SU-DHL-6 (cell line): ENCODE measurements at regions not wholly inside any gene's neighbourhood (a gene's known extent, or its start where the extent isn't known, plus 50 kb on each side); places are given as distances from the start of the nearest gene placed in this dataset.

ENCODE experiments used
- EZH2phosphoT487 ChIP-seq: fragments of 200-600 bp; sonication (generic), shearing (Covaris generic); conservative IDR thresholded peaks from 2 replicates; pipeline ENCODE4 v1.6.1; 2018; ENCODE audit warnings: mild to moderate bottlenecking, antibody characterized with exemption, low read length, moderate library complexity, mixed read lengths
- TF ChIP-seq, protein P1 (sequence below): fragments of 200-600 bp; sonication (generic); IDR thresholded peaks from one replicate; pipeline ENCODE4 v1.5.1; 2017; ENCODE audit warnings: antibody characterized with exemption, mild to moderate bottlenecking, low read length, moderate library complexity; ENCODE audit not compliant: insufficient read depth, poor library complexity, severe bottlenecking

DNA sequence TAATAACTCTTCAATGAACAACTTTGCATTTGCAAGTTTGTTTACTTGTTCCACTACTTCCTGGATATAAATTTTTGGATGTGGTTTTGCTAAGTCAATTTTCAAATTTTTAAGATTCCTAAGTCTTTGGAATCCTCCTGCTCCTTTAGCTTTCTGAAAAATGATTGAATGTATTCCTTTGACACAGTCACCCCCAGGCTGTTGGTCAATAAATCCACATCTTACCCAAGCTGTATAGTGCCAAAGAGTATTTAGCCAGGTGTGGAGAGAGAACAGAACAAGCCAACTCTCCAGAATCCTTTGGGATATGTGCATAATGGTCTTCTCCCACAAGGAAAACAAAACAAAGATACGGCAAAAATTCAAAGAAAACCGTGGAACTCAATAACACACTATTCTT is 56.9 kb upstream of the INTU start:
- TF ChIP-seq, protein P1, sequence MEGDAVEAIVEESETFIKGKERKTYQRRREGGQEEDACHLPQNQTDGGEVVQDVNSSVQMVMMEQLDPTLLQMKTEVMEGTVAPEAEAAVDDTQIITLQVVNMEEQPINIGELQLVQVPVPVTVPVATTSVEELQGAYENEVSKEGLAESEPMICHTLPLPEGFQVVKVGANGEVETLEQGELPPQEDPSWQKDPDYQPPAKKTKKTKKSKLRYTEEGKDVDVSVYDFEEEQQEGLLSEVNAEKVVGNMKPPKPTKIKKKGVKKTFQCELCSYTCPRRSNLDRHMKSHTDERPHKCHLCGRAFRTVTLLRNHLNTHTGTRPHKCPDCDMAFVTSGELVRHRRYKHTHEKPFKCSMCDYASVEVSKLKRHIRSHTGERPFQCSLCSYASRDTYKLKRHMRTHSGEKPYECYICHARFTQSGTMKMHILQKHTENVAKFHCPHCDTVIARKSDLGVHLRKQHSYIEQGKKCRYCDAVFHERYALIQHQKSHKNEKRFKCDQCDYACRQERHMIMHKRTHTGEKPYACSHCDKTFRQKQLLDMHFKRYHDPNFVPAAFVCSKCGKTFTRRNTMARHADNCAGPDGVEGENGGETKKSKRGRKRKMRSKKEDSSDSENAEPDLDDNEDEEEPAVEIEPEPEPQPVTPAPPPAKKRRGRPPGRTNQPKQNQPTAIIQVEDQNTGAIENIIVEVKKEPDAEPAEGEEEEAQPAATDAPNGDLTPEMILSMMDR = no peak
- no peak for TF ChIP-seq EZH2phosphoT487
